Left hindlimb (tissue), 1 donor: ENCODE measurements at regions not wholly inside any gene's neighbourhood (a gene's known extent, or its start where the extent isn't known, plus 50 kb on each side); places are given as distances from the start of the nearest gene placed in this dataset.
"Not testable (repeated sequence)": the region's sequence is repeated elsewhere in the genome, so short reads cannot be mapped to it uniquely, and the experiment has no call there.

Experiments
- DNase-seq: peaks from one replicate; pipeline ENCODE4 v3.0.0-alpha.2; 2018

- no peak for DNase-seq
These were observed 166.9 kb upstream of the FBXL7 start for GRCh38 chr5:15333091-15333490.

DNA sequence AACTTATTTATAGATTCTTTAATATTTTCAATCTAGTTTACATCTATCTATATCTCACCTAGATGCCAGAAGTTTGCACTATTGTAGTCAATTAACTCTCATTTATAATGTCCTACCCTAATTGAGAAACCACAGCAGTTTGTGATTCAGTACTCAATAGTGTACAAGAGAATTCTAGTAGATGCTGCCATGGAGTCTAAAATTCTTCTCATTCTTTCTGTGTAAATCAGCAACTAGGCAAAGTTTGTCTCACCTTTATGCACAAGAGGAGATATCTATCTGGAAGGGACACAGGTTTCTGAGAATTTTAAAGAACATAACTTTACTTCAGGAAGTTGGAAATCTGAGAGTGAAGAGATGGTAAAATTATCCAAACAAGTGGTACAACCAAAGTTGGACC lies 173.0 kb upstream of the FBXL7 start:
- no peak for DNase-seq

DNA sequence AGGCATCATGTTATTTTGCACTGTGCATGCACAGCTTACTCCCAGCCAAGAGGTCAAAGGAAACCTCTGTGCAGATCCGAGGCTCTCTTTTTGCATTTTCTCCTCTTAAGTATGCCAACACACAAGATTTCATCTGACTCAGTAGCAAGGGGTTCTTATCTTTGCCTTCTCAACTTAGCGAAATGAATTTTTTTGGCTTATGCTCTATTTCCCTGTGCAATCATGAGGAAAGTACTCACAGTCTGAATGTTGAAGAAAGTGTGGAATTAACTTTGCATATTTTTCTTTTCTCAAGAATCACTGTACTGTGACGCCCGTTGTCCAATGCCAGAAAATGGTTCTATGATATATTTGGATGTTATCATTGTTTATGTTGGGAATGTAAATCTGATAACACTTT lies 173.5 kb upstream of the FBXL7 start:
- DNase-seq = no peak

DNA sequence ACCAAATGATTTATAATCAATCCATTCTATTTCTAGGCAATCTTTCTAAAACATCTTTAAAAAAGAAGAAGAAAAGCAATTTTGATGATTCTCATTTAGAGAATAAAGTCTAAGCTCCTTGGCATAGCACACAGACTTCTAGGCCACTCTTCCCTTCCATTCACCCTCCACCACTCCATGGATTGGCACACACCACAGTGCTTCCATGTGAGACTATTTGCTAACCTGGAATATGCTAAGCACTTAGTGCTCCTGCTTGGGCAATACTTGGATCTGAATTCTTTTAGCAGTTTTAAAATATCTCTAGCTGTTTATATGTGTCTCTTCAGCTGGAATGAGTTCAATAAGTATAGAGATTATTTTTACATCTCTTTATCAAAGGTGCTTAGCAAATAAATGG lies 177.6 kb upstream of the FBXL7 start:
- no peak for DNase-seq

DNA sequence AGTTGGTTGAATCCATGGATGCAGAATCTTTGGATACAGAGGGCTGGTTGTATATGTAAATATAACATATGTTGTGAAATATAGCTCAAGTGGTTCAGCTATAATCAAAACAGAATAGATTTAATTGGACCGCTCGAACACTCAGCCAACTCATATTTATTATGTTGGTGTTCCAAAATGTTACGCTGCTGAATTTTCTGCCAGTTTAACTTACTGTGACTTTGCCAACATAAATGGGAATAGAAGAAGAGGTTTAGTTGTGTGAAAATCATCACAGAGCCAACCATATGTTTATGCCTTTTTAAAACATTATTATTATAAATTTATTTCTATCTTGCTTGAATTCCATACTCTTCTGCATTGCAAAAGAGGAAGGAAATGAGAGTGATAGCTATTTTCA lies 178.2 kb upstream of the FBXL7 start:
- no peak for DNase-seq

DNA sequence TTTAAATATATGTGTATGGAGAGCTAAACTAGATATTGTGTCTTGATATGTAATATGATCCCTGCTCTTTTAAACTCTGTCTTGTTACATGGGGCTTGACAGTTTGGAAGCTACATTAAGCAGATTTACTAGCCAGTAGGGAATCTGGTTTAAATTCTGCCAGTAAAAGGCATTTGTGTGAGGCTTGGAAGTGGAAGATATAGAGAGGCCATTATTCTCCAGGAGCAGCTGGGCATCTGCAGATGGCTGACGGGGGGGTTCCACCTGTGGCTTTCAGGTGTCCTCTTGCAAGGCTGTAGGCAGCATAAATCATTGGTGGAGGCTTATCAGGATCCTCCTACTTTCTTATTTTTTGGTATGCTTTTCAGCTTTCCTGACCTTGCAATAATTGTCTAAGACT lies 179.1 kb upstream of the FBXL7 start:
- no peak for DNase-seq

- no peak for DNase-seq
These were observed 194.8 kb upstream of the FBXL7 start for GRCh38 chr5:15304914-15305834.

- DNase-seq = no peak
These were observed 195.8 kb upstream of the FBXL7 start for GRCh38 chr5:15304066-15304731.

- DNase-seq = no peak
These were observed 199.8 kb upstream of the FBXL7 start for GRCh38 chr5:15300141-15300540.

GRCh38 chr5:15290953-15291352 lies 209.0 kb upstream of the FBXL7 start:
- no peak for DNase-seq

- DNase-seq = no peak
These were observed 213.3 kb upstream of the FBXL7 start for GRCh38 chr5:15286650-15287049.

DNA sequence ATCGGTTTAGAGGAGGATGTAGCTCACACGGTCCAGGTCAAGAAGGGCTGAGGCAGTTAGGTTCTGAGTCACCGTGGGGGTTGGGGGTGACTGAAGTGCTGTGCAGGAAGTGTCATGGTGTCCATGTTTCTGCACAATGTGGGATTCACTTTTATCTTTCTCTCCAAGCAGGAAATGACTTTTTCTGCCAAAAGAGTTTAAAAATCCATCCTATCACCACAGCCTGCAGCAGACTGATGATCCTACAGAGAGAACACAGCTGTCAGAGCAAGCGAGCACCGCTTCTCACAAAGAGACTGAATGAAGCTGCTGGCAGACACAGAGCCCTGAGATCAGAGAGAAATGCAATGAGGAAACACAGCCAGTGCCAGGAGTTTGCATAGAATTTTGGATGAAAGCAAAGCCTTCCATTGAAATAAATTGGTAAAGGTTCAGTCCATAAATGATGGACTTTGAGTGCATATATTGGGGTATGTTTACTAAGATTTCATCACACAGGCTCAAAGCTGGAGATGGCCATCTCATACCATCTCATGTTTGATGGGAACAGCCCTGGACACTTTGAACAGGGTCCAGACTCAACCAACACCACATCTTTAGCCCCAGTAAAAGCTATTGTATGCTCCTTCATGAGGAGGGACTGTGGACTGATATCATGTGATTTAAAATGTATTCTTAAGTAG lies 213.9 kb upstream of the FBXL7 start:
- DNase-seq = peak; percentile 54

- no peak for DNase-seq
These were observed 215.3 kb upstream of the FBXL7 start for GRCh38 chr5:15284706-15285105.

DNA sequence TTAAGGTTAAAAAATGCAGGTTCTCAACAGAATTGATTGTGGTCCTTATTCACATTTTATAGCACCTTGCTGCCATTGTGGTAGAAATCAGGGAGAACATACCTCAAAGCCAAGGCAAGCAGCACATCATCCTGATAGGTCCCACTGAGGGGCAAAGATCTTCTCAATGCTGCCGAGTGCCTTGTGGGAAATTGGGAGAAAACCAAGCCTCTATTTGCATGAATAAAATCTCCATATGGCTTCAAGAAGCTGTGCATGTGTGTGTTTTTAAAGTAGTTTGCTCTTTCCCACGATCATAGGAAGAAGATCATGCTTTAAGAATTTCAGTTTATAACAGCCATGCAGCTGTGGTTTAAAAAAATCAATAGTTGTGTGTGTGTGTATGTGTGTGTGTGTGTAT lies 216.9 kb upstream of the FBXL7 start:
- no peak for DNase-seq

DNA sequence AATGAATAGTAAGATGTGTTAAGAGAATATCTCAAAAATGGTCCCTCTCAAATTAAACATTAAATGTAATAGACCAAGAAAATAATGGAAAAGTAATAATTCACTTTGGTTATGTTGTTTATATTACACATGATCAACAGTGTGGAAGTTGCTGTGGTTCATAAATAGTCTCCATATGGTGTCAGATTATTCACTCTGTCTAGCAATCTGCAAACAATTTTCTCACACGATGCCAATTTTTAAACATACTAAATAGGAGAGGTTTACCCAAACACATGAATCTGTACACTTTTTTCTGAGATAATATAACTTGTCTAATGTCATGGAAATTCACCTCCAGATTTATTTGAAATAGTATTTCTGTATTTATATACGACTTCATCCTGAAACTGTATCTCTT lies 217.4 kb upstream of the FBXL7 start:
- no peak for DNase-seq

DNA sequence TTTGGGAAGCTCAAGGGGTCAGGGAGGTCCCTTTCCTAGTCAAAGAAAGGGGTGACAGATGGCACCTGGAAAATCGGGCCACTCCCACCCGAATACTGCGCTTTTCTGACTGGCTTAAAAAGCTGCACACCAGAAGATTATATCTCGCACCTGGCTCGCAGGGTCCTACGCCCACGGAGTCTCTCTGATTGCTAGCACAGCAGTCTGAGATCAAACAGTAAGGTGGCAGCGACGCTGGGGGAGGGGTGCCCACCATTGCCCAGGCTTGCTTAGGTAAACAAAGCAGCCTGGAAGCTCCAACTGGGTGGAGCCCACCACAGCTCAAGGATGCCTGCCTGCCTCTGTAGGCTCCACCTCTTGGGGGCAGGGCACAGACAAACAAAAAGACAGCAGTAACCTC lies 228.4 kb upstream of the FBXL7 start:
- not testable (repeated sequence) for DNase-seq

DNA sequence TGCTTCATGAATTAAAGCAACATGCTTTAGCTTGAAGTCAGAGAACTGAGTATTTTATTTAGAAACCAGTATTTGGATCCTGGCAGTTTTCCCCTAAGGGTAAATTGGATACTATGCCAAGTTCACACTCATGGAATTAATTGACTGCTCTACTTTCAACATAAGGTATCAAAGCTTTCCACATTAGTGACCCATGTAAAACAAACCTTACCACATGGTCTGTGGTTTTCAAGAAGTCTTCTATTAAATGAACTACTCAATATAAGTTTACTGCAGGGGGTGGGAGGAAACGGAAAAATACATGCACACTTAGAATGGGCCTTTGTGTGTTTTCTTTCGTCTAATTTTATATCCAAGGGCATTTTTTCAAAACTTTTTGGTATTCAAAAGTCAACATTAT lies 232.0 kb upstream of the FBXL7 start:
- no peak for DNase-seq

GRCh38 chr5:15266841-15267240 lies 233.1 kb upstream of the FBXL7 start:
- no peak for DNase-seq

GRCh38 chr5:15266229-15266628 lies 233.8 kb upstream of the FBXL7 start:
- DNase-seq = no peak

- DNase-seq = no peak
These were observed 236.0 kb upstream of the FBXL7 start for GRCh38 chr5:15263942-15264341.

DNA sequence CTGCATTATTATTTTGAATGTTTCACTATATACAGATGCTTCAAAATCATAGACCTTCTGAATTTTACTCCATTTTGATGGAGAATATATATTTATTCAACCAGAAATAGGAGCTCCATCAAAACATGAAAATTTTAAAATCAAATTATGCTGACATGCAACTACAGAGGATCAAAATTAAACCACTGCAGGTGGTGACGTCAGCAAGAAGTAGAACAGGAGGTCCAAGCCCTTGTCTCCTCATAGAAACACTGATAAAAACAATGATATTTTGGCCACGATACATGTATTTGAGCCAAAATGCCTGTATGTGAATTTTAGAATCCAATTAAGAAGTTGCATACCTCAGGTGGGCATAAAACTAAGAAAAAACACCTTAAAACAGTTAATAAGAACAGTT lies 236.6 kb upstream of the FBXL7 start:
- no peak for DNase-seq

- DNase-seq = no peak
These were observed 238.5 kb upstream of the FBXL7 start for GRCh38 chr5:15261269-15261995.
